Activated naive CD8-positive, alpha-beta T cell treated with anti-CD3 and anti-CD28 coated beads for 36 hours (primary cell): ENCODE measurements at regions not wholly inside any gene's neighbourhood (a gene's known extent, or its start where the extent isn't known, plus 50 kb on each side); places are given as distances from the start of the nearest gene placed in this dataset.
"Not testable (repeated sequence)": the region's sequence is repeated elsewhere in the genome, so short reads cannot be mapped to it uniquely, and the experiment has no call there.

Source experiments
- DNase-seq: peaks from one replicate; pipeline ENCODE4 v3.0.0; 2021
- H3K27ac Mint-ChIP-seq: one replicate; pipeline ENCODE4 v1.8.0; 2022; ENCODE audit warnings: mild to moderate bottlenecking, moderate library complexity, mixed read lengths
- H3K27me3 Mint-ChIP-seq: one replicate; pipeline ENCODE4 v1.8.0; 2022; ENCODE audit warnings: mild to moderate bottlenecking, mixed read lengths
- H3K36me3 Mint-ChIP-seq: one replicate; pipeline ENCODE4 v1.8.0; 2021; ENCODE audit warnings: mild to moderate bottlenecking, mixed read lengths
- H3K4me1 Mint-ChIP-seq: one replicate; pipeline ENCODE4 v1.8.0; 2021; ENCODE audit warnings: mixed read lengths
- H3K4me3 Mint-ChIP-seq: one replicate; pipeline ENCODE4 v1.8.0; 2022; ENCODE audit warnings: mild to moderate bottlenecking, moderate library complexity, mixed read lengths
- H3K9me3 Mint-ChIP-seq: one replicate; pipeline ENCODE4 v1.8.0; 2022; ENCODE audit warnings: mixed read lengths

- H3K27ac Mint-ChIP-seq, result no peak overlapping the region
- H3K9me3 Mint-ChIP-seq, result no peaks in the 10 kb centered on the region
- no peaks in the 10 kb centered on the region for H3K4me1 Mint-ChIP-seq
- H3K36me3 Mint-ChIP-seq, result no peaks in the 10 kb centered on the region
- H3K4me3 Mint-ChIP-seq, result no peak overlapping the region
- no peak for DNase-seq
- H3K27me3 Mint-ChIP-seq, result no peaks in the 10 kb centered on the region
Measured at GRCh38 chrX:46247456-46247855, 297.8 kb downstream of the ZNF674 start.

GRCh38 chrX:46244451-46244850, 300.8 kb downstream of the ZNF674 start:
- H3K27ac Mint-ChIP-seq, result no peak overlapping the region
- H3K27me3 Mint-ChIP-seq, result no peaks in the 10 kb centered on the region
- H3K4me3 Mint-ChIP-seq, result no peak overlapping the region
- H3K36me3 Mint-ChIP-seq, result no peaks in the 10 kb centered on the region
- no peaks in the 10 kb centered on the region for H3K9me3 Mint-ChIP-seq
- DNase-seq, result no peak
- H3K4me1 Mint-ChIP-seq, result no peaks in the 10 kb centered on the region

GRCh38 chrX:46236411-46236810, 308.8 kb downstream of the ZNF674 start:
- H3K9me3 Mint-ChIP-seq, result no peaks in the 10 kb centered on the region
- no peak for DNase-seq
- no peaks in the 10 kb centered on the region for H3K36me3 Mint-ChIP-seq
- H3K4me1 Mint-ChIP-seq, result no peaks in the 10 kb centered on the region
- H3K27me3 Mint-ChIP-seq, result no peaks in the 10 kb centered on the region
- H3K27ac Mint-ChIP-seq, result no peak overlapping the region
- no peak overlapping the region for H3K4me3 Mint-ChIP-seq

- Mint-ChIP-seq H3K4me3 (no peak overlapping the region), H3K9me3 (no peaks in the 10 kb centered on the region), H3K27me3 (no peaks in the 10 kb centered on the region), H3K27ac (no peak overlapping the region), H3K4me1 (no peaks in the 10 kb centered on the region), H3K36me3 (no peaks in the 10 kb centered on the region)
- DNase-seq, result no peak
Measured at GRCh38 chrX:46235778-46236177, 309.4 kb downstream of the ZNF674 start.

GRCh38 chrX:46234775-46235174, 310.4 kb downstream of the ZNF674 start:
- no peak overlapping the region for H3K27ac Mint-ChIP-seq
- DNase-seq, result no peak
- H3K36me3 Mint-ChIP-seq, result no peaks in the 10 kb centered on the region
- no peak overlapping the region for H3K4me3 Mint-ChIP-seq
- no peaks in the 10 kb centered on the region for H3K27me3 Mint-ChIP-seq
- H3K9me3 Mint-ChIP-seq, result no peaks in the 10 kb centered on the region
- H3K4me1 Mint-ChIP-seq, result no peaks in the 10 kb centered on the region

- no peak for DNase-seq
- no peaks in the 10 kb centered on the region for H3K9me3 Mint-ChIP-seq
- H3K27me3 Mint-ChIP-seq, result no peaks in the 10 kb centered on the region
- no peak overlapping the region for H3K4me3 Mint-ChIP-seq
- no peak overlapping the region for H3K27ac Mint-ChIP-seq
- no peaks in the 10 kb centered on the region for H3K4me1 Mint-ChIP-seq
- no peaks in the 10 kb centered on the region for H3K36me3 Mint-ChIP-seq
Measured at GRCh38 chrX:46228389-46228788, 316.8 kb downstream of the ZNF674 start.

GRCh38 chrX:46226422-46226821, 318.8 kb downstream of the ZNF674 start:
- no peaks in the 10 kb centered on the region for H3K36me3 Mint-ChIP-seq
- no peak overlapping the region for H3K27ac Mint-ChIP-seq
- no peak for DNase-seq
- no peak overlapping the region for H3K4me3 Mint-ChIP-seq
- no peaks in the 10 kb centered on the region for H3K4me1 Mint-ChIP-seq
- no peaks in the 10 kb centered on the region for H3K27me3 Mint-ChIP-seq
- no peaks in the 10 kb centered on the region for H3K9me3 Mint-ChIP-seq

GRCh38 chrX:46223499-46223898, 321.7 kb downstream of the ZNF674 start:
- not testable (repeated sequence) for H3K36me3 Mint-ChIP-seq, H3K4me3 Mint-ChIP-seq, H3K4me1 Mint-ChIP-seq, H3K9me3 Mint-ChIP-seq, H3K27ac Mint-ChIP-seq, DNase-seq, H3K27me3 Mint-ChIP-seq

GRCh38 chrX:46220822-46221221, 324.4 kb downstream of the ZNF674 start:
- Mint-ChIP-seq H3K4me1 (no peaks in the 10 kb centered on the region), H3K36me3 (no peaks in the 10 kb centered on the region), H3K27ac (no peak overlapping the region), H3K4me3 (no peak overlapping the region), H3K9me3 (no peaks in the 10 kb centered on the region), H3K27me3 (no peaks in the 10 kb centered on the region)
- DNase-seq, result no peak

- no peaks in the 10 kb centered on the region for H3K27me3 Mint-ChIP-seq
- H3K4me1 Mint-ChIP-seq, result no peaks in the 10 kb centered on the region
- H3K4me3 Mint-ChIP-seq, result no peak overlapping the region
- no peaks in the 10 kb centered on the region for H3K36me3 Mint-ChIP-seq
- no peak for DNase-seq
- H3K27ac Mint-ChIP-seq, result no peak overlapping the region
- H3K9me3 Mint-ChIP-seq, result no peaks in the 10 kb centered on the region
Measured at GRCh38 chrX:46218373-46218772, 326.8 kb downstream of the ZNF674 start.

GRCh38 chrX:46216406-46216805, 328.8 kb downstream of the ZNF674 start:
- Mint-ChIP-seq H3K27ac (no peak overlapping the region), H3K9me3 (no peaks in the 10 kb centered on the region), H3K4me3 (no peak overlapping the region), H3K36me3 (no peaks in the 10 kb centered on the region), H3K4me1 (no peaks in the 10 kb centered on the region), H3K27me3 (no peaks in the 10 kb centered on the region)
- DNase-seq, result no peak

GRCh38 chrX:46211079-46211478, 334.1 kb downstream of the ZNF674 start:
- H3K4me3 Mint-ChIP-seq, result no peak overlapping the region
- no peaks in the 10 kb centered on the region for H3K9me3 Mint-ChIP-seq
- no peaks in the 10 kb centered on the region for H3K27me3 Mint-ChIP-seq
- H3K36me3 Mint-ChIP-seq, result no peaks in the 10 kb centered on the region
- DNase-seq, result no peak
- peaks cover 18% of the 10 kb centered on the region for H3K4me1 Mint-ChIP-seq
- H3K27ac Mint-ChIP-seq, result no peak overlapping the region

- H3K36me3 Mint-ChIP-seq, result no peaks in the 10 kb centered on the region
- DNase-seq, result no peak
- H3K4me1 Mint-ChIP-seq, result peaks cover 20% of the 10 kb centered on the region
- no peaks in the 10 kb centered on the region for H3K27me3 Mint-ChIP-seq
- H3K9me3 Mint-ChIP-seq, result no peaks in the 10 kb centered on the region
- H3K27ac Mint-ChIP-seq, result no peak overlapping the region
- no peak overlapping the region for H3K4me3 Mint-ChIP-seq
Measured at GRCh38 chrX:46209768-46210167, 335.5 kb downstream of the ZNF674 start.

GRCh38 chrX:46209037-46209436, 336.2 kb downstream of the ZNF674 start:
- Mint-ChIP-seq H3K36me3 (no peaks in the 10 kb centered on the region), H3K27ac (no peak overlapping the region), H3K4me3 (no peak overlapping the region), H3K27me3 (no peaks in the 10 kb centered on the region), H3K4me1 (peaks cover 22% of the 10 kb centered on the region), H3K9me3 (no peaks in the 10 kb centered on the region)
- DNase-seq, result no peak

- Mint-ChIP-seq H3K4me3 (no peak overlapping the region), H3K27me3 (no peaks in the 10 kb centered on the region)
Measured at GRCh38 chrX:46208225-46208854, 336.9 kb downstream of the ZNF674 start.

GRCh38 chrX:46204721-46205422, 340.3 kb downstream of the ZNF674 start:
- H3K4me1 Mint-ChIP-seq, result peaks cover 29% of the 10 kb centered on the region
- H3K27me3 Mint-ChIP-seq, result peaks cover 6% of the 10 kb centered on the region
- no peak overlapping the region for H3K27ac Mint-ChIP-seq
- no peak overlapping the region for H3K4me3 Mint-ChIP-seq
- no peak for DNase-seq
- no peaks in the 10 kb centered on the region for H3K36me3 Mint-ChIP-seq
- no peaks in the 10 kb centered on the region for H3K9me3 Mint-ChIP-seq

More at GRCh38 chrX:46208225-46208854, 336.9 kb downstream of the ZNF674 start:
- DNase-seq, result no peak
- Mint-ChIP-seq H3K27ac (no peak overlapping the region), H3K9me3 (no peaks in the 10 kb centered on the region), H3K4me1 (peaks cover 23% of the 10 kb centered on the region), H3K36me3 (no peaks in the 10 kb centered on the region)
